HCT116 (cell line): ENCODE measurements at regions not wholly inside any gene's neighbourhood (a gene's known extent, or its start where the extent isn't known, plus 50 kb on each side); places are given as distances from the start of the nearest gene placed in this dataset.

Experiments
- ATAC-seq: fragments of 200-7000 bp; cut with Tn5 transposase; 2 replicates; pipeline ENCODE4 v1.9.1; 2020; ENCODE audit warnings: mild to moderate bottlenecking, moderate library complexity
- BruUV-seq: library from RNA; stranded (reverse); fragments of 400-500 nt; replicated peaks from 2 replicates; lab custom pipeline; 2021; lab: Mats Ljungman, UMichigan
- CTCF ChIA-PET: fragments of 300-600 bp; sonication (Branson Sonifier 250); formaldehyde crosslinking; loops from one replicate; lab custom pipeline; 2021; ENCODE audit warnings: antibody characterized with exemption; lab: Charles Lee
- POLR2A ChIA-PET: fragments of 300-600, 350-600 bp; sonication (Branson Sonifier 250); formaldehyde crosslinking; loops from one replicate; lab custom pipeline; 2021; ENCODE audit warnings: antibody characterized with exemption; lab: Charles Lee
- RAD21 ChIA-PET, 2 experiments: fragments of 300-600 bp; sonication (Branson Sonifier 250); formaldehyde crosslinking; loops; one replicate each; lab custom pipeline; 2023; ENCODE audit warnings: low total read pairs in 2 of 2; ENCODE audit not compliant: uncharacterized antibody in 2 of 2, unreplicated experiment in 2 of 2, low non-redundant PET in 1 of 2; lab: Charles Lee
- DNase-seq: peaks from one replicate; pipeline ENCODE4 v3.0.0-alpha.2; 2010; ENCODE audit warnings: low read depth, low spot score
- H2AFZ ChIP-seq: fragments of 200-600 bp; shearing (Covaris generic), sonication (generic); 2 replicates; pipeline ENCODE4 v1.6.1; 2017; ENCODE audit warnings: low read depth, mixed run types, mixed read lengths, antibody characterized with exemption, low read length; ENCODE audit not compliant: poor library complexity, severe bottlenecking
- H3K27ac ChIP-seq: 2 replicates; pipeline ENCODE4 v1.5.1; 2012; ENCODE audit warnings: low read depth, low read length
- H3K27me3 ChIP-seq: fragments of 200-600 bp; sonication (generic); 2 replicates; pipeline ENCODE4 v1.6.1; 2016; ENCODE audit warnings: mixed run types, low read length, mixed read lengths; ENCODE audit not compliant: insufficient read depth
- H3K36me3 ChIP-seq, 2 experiments: fragments of 200-500 bp in 1 of 2; fragments of 200-600 bp in 1 of 2; sonication (Bioruptor generic) in 1 of 2; sonication (generic) in 1 of 2; 2 replicates each; pipeline versions ENCODE4 v1.5.1 to v1.6.1; 2014 to 2016; ENCODE audit warnings: low read length in 2 of 2, inconsistent platforms in 1 of 2, mixed read lengths in 1 of 2, mixed run types in 1 of 2; ENCODE audit not compliant: insufficient read depth in 2 of 2, control insufficient read depth in 1 of 2
- H3K4me1 ChIP-seq, 2 experiments: fragments of 200-600 bp in 1 of 2; sonication (generic) in 1 of 2; 2 replicates each; pipeline versions ENCODE4 v1.5.1 to v1.6.1; 2012 to 2017; ENCODE audit warnings: low read length in 2 of 2, inconsistent platforms in 1 of 2, mild to moderate bottlenecking in 1 of 2, mixed read lengths in 1 of 2, mixed run types in 1 of 2, moderate library complexity in 1 of 2; ENCODE audit not compliant: insufficient read depth in 2 of 2, control insufficient read depth in 1 of 2
- H3K4me2 ChIP-seq: fragments of 200-600 bp; sonication (generic); 2 replicates; pipeline ENCODE4 v1.6.1; 2017; ENCODE audit warnings: mixed run types, low read length, mixed read lengths
- H3K4me3 ChIP-seq, 2 experiments: fragments of 200-600 bp in 1 of 2; sonication (generic) in 1 of 2; replicated peaks in 1 of 2; 2 replicates each; pipeline ENCODE4 v1.5.1; 2011 to 2016; ENCODE audit warnings: low read length in 2 of 2, control low read depth in 1 of 2, low read depth in 1 of 2, mild to moderate bottlenecking in 1 of 2, mixed read lengths in 1 of 2, mixed run types in 1 of 2
- H3K79me2 ChIP-seq: fragments of 200-600 bp; sonication (generic); 2 replicates; pipeline ENCODE4 v1.6.1; 2017; ENCODE audit warnings: mild to moderate bottlenecking, mixed run types, low read length, moderate library complexity, mixed read lengths; ENCODE audit not compliant: insufficient read depth
- H3K9ac ChIP-seq: fragments of 200-600 bp; sonication (generic); 2 replicates; pipeline ENCODE4 v1.6.1; 2016; ENCODE audit warnings: low read length, mixed read lengths
- H3K9me2 ChIP-seq: fragments of 200-600 bp; sonication (generic), shearing (Covaris generic); 2 replicates; pipeline ENCODE4 v1.6.1; 2017; ENCODE audit warnings: mixed run types, mild to moderate bottlenecking, moderate library complexity; ENCODE audit not compliant: insufficient read depth
- H3K9me3 ChIP-seq, 2 experiments: fragments of 200-500 bp in 1 of 2; fragments of 200-600 bp in 1 of 2; sonication (Bioruptor generic) in 1 of 2; sonication (generic) in 1 of 2; 2 replicates each; pipeline ENCODE4 v1.6.1; 2014 to 2017; ENCODE audit warnings: low read length in 2 of 2, mixed read lengths in 2 of 2, inconsistent platforms in 1 of 2, low read depth in 1 of 2, mild to moderate bottlenecking in 1 of 2, mixed run types in 1 of 2, moderate library complexity in 1 of 2; ENCODE audit not compliant: control insufficient read depth in 1 of 2, insufficient read depth in 1 of 2
- H4K20me1 ChIP-seq: fragments of 200-600 bp; sonication (generic), shearing (Covaris generic); 2 replicates; pipeline ENCODE4 v1.6.1; 2017; ENCODE audit warnings: mixed run types, mild to moderate bottlenecking, moderate library complexity; ENCODE audit not compliant: insufficient read depth
- EGR1 ChIP-seq: IDR thresholded peaks from 2 replicates; pipeline ENCODE4 v1.6.1; 2012; ENCODE audit warnings: low read depth
- EZH2 ChIP-seq: fragments of 200-600 bp; sonication (generic); IDR thresholded peaks from 2 replicates; pipeline ENCODE4 v1.6.1; 2017; ENCODE audit warnings: antibody characterized with exemption, mixed run types
- EZH2phosphoT487 ChIP-seq: fragments of 200-600 bp; IDR thresholded peaks from 2 replicates; pipeline ENCODE4 v1.6.1; 2018; ENCODE audit warnings: antibody characterized with exemption, borderline replicate concordance
- FOSL1 ChIP-seq: IDR thresholded peaks from 2 replicates; pipeline ENCODE4 v1.6.1; 2012; ENCODE audit warnings: low read depth
- MAX ChIP-seq: IDR thresholded peaks from 2 replicates; pipeline ENCODE4 v1.6.1; 2012
- POLR2A ChIP-seq: IDR thresholded peaks from 2 replicates; pipeline ENCODE4 v1.7.0; 2011; ENCODE audit warnings: borderline replicate concordance; ENCODE audit not compliant: insufficient read depth, insufficient read length; ENCODE audit errors: extremely low read depth
- RAD21 ChIP-seq: IDR thresholded peaks from 2 replicates; pipeline ENCODE4 v1.6.1; 2012; ENCODE audit warnings: low read depth, mild to moderate bottlenecking
- REST ChIP-seq: IDR thresholded peaks from 2 replicates; pipeline ENCODE4 v1.6.1; 2012; ENCODE audit warnings: low read depth
- TCF7L2 ChIP-seq: IDR thresholded peaks from 2 replicates; pipeline ENCODE4 v1.7.0; 2011; ENCODE audit warnings: borderline replicate concordance, inconsistent platforms; ENCODE audit not compliant: insufficient read depth, insufficient read length; ENCODE audit errors: extremely low read depth
- YY1 ChIP-seq: IDR thresholded peaks from 2 replicates; pipeline ENCODE4 v1.6.1; 2011; ENCODE audit warnings: low read length, low read depth, moderate library complexity, mild to moderate bottlenecking; ENCODE audit not compliant: insufficient replicate concordance; ENCODE audit errors: extremely low read depth
- ZFX ChIP-seq: fragments of 450-650 bp; IDR thresholded peaks from 2 replicates; pipeline ENCODE4 v1.6.1; 2017
- intact Hi-C: fragments of 100-400 bp; cut with micrococcal nuclease; formaldehyde crosslinking; loops from 2 replicates; pipeline ENCODE4 v1.10.0; 2022

GRCh38 chr6:140779991-140780596, 1352.6 kb upstream of the GJE1 start:
- Histone ChIP-seq H3K4me3 (no peak overlapping the region), H3K9me2 (no peaks in the 10 kb centered on the region), H3K4me1 (no peaks in the 10 kb centered on the region), H4K20me1 (no peaks in the 10 kb centered on the region), H2AFZ (no peak overlapping the region), H3K9me3 (no peaks in the 10 kb centered on the region), H3K27me3 (no peaks in the 10 kb centered on the region), H3K9ac (no peak overlapping the region), H3K27ac (no peak overlapping the region), H3K79me2 (no peaks in the 10 kb centered on the region), H3K4me2 (no peak overlapping the region)
- CTCF ChIA-PET, result no interaction called here
- intact Hi-C loops, result no loop called here
- RAD21 ChIA-PET, result no interaction called here
- BruUV-seq, result no TSS peak
- DNase-seq (no peak), ATAC-seq (no peak)
- TF ChIP-seq EZH2 (no peak), FOSL1 (no peak), RAD21 (no peak), MAX (no peak), EGR1 (no peak), EZH2phosphoT487 (no peak), TCF7L2 (no peak), YY1 (no peak), POLR2A (no peak), ZFX (no peak), REST (no peak)
- TF ChIP-seq, all 23 proteins: peak for 0
- POLR2A ChIA-PET, result no interaction called here
- no peaks in the 10 kb centered on the region for H3K36me3 ChIP-seq
